NCI-H146 treated with DMSO at 0.1 percent for 48 hours (cell line): ENCODE measurements at regions not wholly inside any gene's neighbourhood (a gene's known extent, or its start where the extent isn't known, plus 50 kb on each side); places are given as distances from the start of the nearest gene placed in this dataset.

ENCODE experiments used
- DNase-seq: peaks from one replicate; lab custom pipeline; 2025; ENCODE audit not compliant: unreplicated experiment; lab: John Stamatoyannopoulos, UW

GRCh38 chr20:40451552-40451951 lies 237.5 kb downstream of the MAFB start:
- no peak for DNase-seq

DNA sequence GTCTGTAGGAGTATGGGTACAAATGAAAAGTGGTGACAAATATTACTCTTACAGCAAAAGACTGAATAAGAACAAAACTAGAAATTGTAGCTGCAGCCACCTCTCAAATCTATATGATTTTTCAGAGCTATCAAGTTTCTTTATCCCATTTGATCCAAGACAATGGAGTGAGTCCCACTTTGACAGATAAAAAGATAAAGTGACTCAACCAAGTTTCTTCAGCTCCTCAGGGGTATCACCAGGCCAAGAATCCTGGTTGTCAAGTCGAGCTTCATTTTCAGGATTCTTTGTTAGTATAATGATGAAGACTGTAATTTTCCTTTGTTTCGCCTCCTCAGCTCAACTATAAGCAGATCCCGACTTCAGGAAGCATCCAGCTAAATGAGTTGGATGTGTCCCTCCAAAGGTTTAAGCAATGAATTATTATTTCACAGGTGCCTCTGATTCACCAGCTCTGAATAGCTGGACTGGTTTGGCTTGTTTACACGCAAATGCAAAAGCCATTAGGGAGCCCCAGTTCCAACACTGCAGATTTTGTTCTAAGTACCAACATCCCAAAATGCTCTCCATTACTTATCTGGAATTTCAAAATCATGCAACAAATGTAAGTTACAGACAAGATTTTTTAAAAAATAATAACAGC lies 238.9 kb downstream of the MAFB start:
- no peak for DNase-seq

DNA sequence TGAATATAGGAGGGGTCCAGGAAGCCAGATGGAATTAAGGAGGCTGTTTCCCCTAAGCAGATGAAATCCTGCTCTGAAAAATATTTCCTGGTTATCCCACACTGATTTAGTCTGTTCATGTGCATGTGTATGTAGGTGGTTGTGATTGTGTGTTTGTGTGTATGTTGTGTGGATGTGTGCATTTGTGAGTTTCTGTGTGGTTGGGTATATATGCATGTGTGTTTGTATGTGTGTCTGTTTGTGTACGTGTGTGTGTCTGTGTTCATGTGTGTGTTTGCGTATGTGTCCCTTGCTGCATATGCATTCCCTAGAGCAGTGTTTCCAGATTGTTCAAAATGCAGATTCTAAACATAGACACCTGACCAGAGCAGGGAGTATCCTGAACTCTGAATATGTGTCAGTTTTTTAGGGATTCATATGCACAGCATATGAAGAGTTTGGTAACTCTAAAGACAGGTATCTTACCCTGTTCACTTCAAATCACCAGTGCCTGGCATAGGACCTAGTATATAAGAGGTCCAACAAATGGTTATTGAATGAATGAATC lies 239.8 kb downstream of the MAFB start:
- no peak for DNase-seq

DNA sequence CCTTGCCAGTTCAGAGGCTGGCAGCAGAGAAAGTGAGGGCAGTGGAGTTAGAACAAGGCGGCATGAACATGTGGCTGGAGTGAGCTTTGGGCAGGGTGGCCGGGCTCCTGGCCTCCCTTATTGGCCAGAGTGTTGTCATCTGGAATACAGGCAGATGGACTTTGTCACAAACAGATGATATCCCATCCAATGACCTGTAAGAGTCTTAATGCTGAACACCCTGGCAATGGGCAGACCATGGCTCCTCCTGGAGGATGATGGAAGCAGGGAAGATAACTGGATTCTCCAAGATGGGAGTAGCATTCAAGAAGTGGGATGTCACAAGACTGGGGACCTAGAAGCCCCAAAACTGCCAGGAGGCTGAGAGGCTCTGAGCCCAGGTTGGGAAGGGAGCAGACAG lies 242.1 kb downstream of the MAFB start:
- no peak for DNase-seq

GRCh38 chr20:40444516-40444915 lies 244.5 kb downstream of the MAFB start:
- no peak for DNase-seq

GRCh38 chr20:40443753-40444152 lies 245.3 kb downstream of the MAFB start:
- DNase-seq = no peak

GRCh38 chr20:40442181-40442963 lies 246.7 kb downstream of the MAFB start:
- no peak for DNase-seq

DNA sequence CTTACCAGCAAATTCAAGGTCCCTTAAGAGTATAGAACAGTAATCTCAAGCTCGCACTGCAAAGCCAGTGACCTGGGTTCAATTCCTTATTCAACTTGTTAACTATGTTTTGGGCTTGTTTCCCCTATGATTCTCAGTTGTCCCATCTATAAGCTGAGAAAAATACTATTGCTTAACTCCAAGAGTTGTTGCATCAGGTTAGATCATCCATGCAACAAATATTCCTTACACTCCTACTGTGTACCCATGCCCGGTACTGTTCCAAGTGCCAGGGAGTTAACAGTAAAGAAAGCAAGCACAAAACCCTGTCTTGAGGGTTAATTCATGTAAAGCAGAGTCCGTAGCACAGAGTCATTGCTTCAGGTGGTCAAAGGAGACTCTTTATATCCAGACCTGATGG lies 247.3 kb downstream of the MAFB start:
- DNase-seq = no peak

- DNase-seq = no peak
Observed at GRCh38 chr20:40438161-40438830, 250.7 kb downstream of the MAFB start.

GRCh38 chr20:40436011-40436410 lies 253.0 kb downstream of the MAFB start:
- no peak for DNase-seq

GRCh38 chr20:40435146-40435895 lies 253.7 kb downstream of the MAFB start:
- no peak for DNase-seq

GRCh38 chr20:40434122-40434521 lies 254.9 kb downstream of the MAFB start:
- DNase-seq = no peak

DNA sequence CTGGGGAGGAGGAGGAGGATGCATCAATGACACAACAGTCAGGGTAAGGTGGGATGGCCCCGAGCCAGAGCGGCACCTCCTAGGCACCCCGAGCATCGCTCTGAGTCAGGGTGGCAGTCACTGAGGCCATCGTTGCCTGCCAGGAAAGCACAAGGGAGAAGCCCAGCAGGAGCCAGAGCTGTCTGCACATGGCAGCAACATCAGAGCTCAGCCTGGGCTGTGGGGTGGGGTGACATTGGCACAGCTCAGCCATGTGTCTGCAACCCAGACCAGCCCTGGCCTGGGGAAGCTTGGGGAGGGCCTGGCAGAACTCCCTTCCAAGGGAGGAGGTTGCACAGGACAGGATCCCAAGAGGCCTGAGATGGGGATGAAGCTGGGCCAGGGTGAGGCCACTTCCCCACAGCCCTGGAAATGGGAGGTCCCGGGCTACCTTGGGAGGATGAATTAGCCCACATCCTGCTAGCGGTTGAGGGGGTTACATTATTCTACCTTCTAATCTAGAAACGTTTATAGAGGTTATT lies 255.6 kb downstream of the MAFB start:
- no peak for DNase-seq

DNA sequence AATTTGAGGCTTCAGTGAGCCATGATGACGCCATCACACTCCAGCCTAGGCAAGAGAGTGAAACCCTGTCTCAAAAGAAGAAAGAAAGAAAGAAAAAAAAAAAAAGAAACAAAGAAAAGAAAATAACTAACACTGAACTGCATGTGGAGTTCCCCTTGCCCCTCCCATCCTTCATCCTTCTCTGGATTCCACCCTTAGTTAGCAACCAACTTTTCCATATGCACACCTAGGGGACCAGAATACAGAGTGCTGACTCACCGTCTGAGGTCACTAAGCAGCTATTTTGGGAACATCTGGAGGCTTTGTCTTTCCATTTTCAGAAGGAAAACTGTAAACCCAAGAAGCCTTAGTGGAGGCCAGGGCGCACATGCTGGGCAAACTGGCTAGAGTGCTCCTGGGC lies 257.4 kb downstream of the MAFB start:
- no peak for DNase-seq

- no peak for DNase-seq
Observed at GRCh38 chr20:40431112-40431511, 257.9 kb downstream of the MAFB start.

DNA sequence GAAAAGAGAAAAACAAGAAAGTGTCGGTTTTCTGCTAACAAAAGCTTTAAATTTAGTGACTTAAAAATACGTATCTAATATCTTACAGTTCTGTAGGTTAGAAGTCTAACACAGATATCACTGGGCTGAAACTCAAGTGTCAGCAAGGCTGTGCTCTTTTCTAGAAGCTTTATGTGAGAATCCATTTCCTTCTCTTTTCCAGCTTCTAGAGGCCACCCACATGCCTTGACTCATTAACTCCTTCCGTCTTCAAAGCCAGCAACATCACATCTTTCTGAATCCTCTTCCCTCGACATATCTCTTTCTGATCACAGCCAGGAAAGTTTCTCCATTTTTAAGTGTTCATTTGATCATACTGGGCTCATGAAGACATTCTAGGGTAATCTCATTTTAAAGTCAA lies 262.0 kb downstream of the MAFB start:
- no peak for DNase-seq

DNA sequence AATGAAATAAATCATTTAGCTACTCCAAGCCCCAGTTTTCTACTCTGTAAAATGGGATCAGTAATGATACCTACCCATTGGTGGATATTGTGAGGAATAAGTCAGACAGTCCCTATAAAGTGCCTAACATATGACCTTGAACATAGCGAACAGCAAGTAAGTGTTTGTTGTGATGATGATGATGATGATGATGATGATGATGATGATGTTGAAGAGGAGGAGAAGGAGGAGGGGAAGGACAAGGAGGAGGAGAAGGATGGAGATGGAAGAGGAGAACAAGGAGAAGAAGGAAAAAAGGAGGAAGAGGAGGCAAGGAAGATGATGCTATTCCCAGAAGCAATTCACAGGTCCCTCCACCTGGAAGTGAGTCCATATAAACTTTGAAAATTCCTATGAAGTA lies 264.3 kb downstream of the MAFB start:
- DNase-seq = no peak

GRCh38 chr20:40422656-40423055 lies 266.4 kb downstream of the MAFB start:
- no peak for DNase-seq

DNA sequence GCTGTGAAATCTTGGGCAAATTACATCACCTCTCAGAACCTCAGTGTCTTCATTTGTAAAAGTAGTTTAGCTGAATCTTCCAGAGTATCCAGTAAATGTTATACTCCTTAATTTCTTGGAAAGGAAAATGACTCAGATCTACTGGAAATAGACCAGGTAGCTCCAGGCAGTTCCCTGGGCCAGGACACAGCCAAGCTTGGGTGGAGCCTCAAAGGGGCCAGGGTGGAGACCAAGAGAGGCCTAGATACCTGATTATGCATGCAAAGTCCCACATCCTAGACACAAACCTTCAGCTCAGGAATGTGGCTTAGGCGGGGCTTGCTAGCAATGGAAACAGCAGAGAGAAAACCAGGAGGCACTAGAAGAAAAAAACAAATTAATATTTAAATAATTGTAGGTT lies 272.8 kb downstream of the MAFB start:
- no peak for DNase-seq

GRCh38 chr20:40414843-40415615 lies 274.0 kb downstream of the MAFB start:
- DNase-seq = no peak
